Muscle layer of colon (tissue), 2 donors: ENCODE measurements at regions not wholly inside any gene's neighbourhood (a gene's known extent, or its start where the extent isn't known, plus 50 kb on each side); places are given as distances from the start of the nearest gene placed in this dataset.

Source experiments
- H3K27ac ChIP-seq: one replicate; pipeline ENCODE4 v1.7.0; 2013; ENCODE audit warnings: low read depth, mild to moderate bottlenecking, low read length, moderate library complexity
- H3K27me3 ChIP-seq, 2 donors: one replicate each; pipeline ENCODE4 v1.7.0; 2013; ENCODE audit warnings: low read length in 2 of 2, mild to moderate bottlenecking in 2 of 2; ENCODE audit not compliant: insufficient read depth in 2 of 2, control insufficient read depth in 1 of 2
- H3K36me3 ChIP-seq: one replicate; pipeline ENCODE4 v1.7.0; 2013; ENCODE audit warnings: mild to moderate bottlenecking, low read length; ENCODE audit not compliant: insufficient read depth
- H3K4me1 ChIP-seq: one replicate; pipeline ENCODE4 v1.7.0; 2013; ENCODE audit warnings: mild to moderate bottlenecking, low read length; ENCODE audit not compliant: insufficient read depth
- H3K4me3 ChIP-seq, 2 donors: one replicate each; pipeline ENCODE4 v1.7.0; 2013; ENCODE audit warnings: low read length in 2 of 2, low read depth in 1 of 2, mild to moderate bottlenecking in 1 of 2, moderate library complexity in 1 of 2
- H3K9ac ChIP-seq: one replicate; pipeline ENCODE4 v1.7.0; 2013; ENCODE audit warnings: low read length
- H3K9me3 ChIP-seq: one replicate; pipeline ENCODE4 v1.7.0; 2013; ENCODE audit warnings: mild to moderate bottlenecking, low read length
- donor health status: abdominal sarcoma.
- donor health status: Adenocarcinoma of cecum.

GRCh38 chr2:222146488-222146887 lies 152.3 kb downstream of the PAX3 start:
- H3K9me3 ChIP-seq = no peaks in the 10 kb centered on the region
- no peaks in the 10 kb centered on the region for H3K27me3 ChIP-seq
- H3K4me1 ChIP-seq = no peaks in the 10 kb centered on the region
- no peaks in the 10 kb centered on the region for H3K36me3 ChIP-seq
- no peak overlapping the region for H3K27ac ChIP-seq
- H3K4me3 ChIP-seq = no peak overlapping the region
- H3K9ac ChIP-seq = no peak overlapping the region

- Histone ChIP-seq H3K4me1 (no peaks in the 10 kb centered on the region), H3K27ac (no peak overlapping the region), H3K4me3 (no peak overlapping the region), H3K36me3 (no peaks in the 10 kb centered on the region), H3K9me3 (no peaks in the 10 kb centered on the region), H3K9ac (no peak overlapping the region), H3K27me3 (no peaks in the 10 kb centered on the region)
Observed at GRCh38 chr2:222142027-222142426, 156.8 kb downstream of the PAX3 start.

- Histone ChIP-seq H3K4me3 (no peak overlapping the region), H3K9me3 (no peaks in the 10 kb centered on the region), H3K27me3 (no peaks in the 10 kb centered on the region), H3K4me1 (no peaks in the 10 kb centered on the region), H3K27ac (no peak overlapping the region), H3K36me3 (no peaks in the 10 kb centered on the region), H3K9ac (no peak overlapping the region)
Observed at GRCh38 chr2:222136106-222136630, 162.6 kb downstream of the PAX3 start.

- Histone ChIP-seq H3K27ac (no peak overlapping the region), H3K9me3 (no peaks in the 10 kb centered on the region), H3K36me3 (no peaks in the 10 kb centered on the region), H3K4me1 (no peaks in the 10 kb centered on the region), H3K4me3 (no peak overlapping the region), H3K9ac (no peak overlapping the region), H3K27me3 (no peaks in the 10 kb centered on the region)
Observed at GRCh38 chr2:222134654-222135053, 164.1 kb downstream of the PAX3 start.

- no peaks in the 10 kb centered on the region for H3K9me3 ChIP-seq
- H3K4me3 ChIP-seq = no peak overlapping the region
- no peak overlapping the region for H3K9ac ChIP-seq
- H3K27me3 ChIP-seq = no peaks in the 10 kb centered on the region
- H3K4me1 ChIP-seq = no peaks in the 10 kb centered on the region
- no peak overlapping the region for H3K27ac ChIP-seq
- no peaks in the 10 kb centered on the region for H3K36me3 ChIP-seq
Observed at GRCh38 chr2:222133897-222134296, 164.9 kb downstream of the PAX3 start.

GRCh38 chr2:222130855-222131254 lies 167.9 kb downstream of the PAX3 start:
- Histone ChIP-seq H3K27ac (no peak overlapping the region), H3K4me3 (no peak overlapping the region), H3K9me3 (no peaks in the 10 kb centered on the region), H3K27me3 (no peaks in the 10 kb centered on the region), H3K36me3 (no peaks in the 10 kb centered on the region), H3K9ac (no peak overlapping the region), H3K4me1 (no peaks in the 10 kb centered on the region)

- H3K4me1 ChIP-seq = no peaks in the 10 kb centered on the region
- H3K4me3 ChIP-seq = no peak overlapping the region
- no peak overlapping the region for H3K9ac ChIP-seq
- no peaks in the 10 kb centered on the region for H3K36me3 ChIP-seq
- no peaks in the 10 kb centered on the region for H3K9me3 ChIP-seq
- H3K27me3 ChIP-seq = no peaks in the 10 kb centered on the region
- no peak overlapping the region for H3K27ac ChIP-seq
Observed at GRCh38 chr2:222127660-222128059, 171.1 kb downstream of the PAX3 start.

GRCh38 chr2:222120933-222121332 lies 177.9 kb downstream of the PAX3 start:
- Histone ChIP-seq H3K9ac (no peak overlapping the region), H3K4me1 (no peaks in the 10 kb centered on the region), H3K27me3 (no peaks in the 10 kb centered on the region), H3K27ac (no peak overlapping the region), H3K4me3 (no peak overlapping the region), H3K9me3 (no peaks in the 10 kb centered on the region), H3K36me3 (no peaks in the 10 kb centered on the region)

- no peak overlapping the region for H3K9ac ChIP-seq
- H3K27me3 ChIP-seq = no peaks in the 10 kb centered on the region
- H3K9me3 ChIP-seq = no peaks in the 10 kb centered on the region
- no peak overlapping the region for H3K27ac ChIP-seq
- no peak overlapping the region for H3K4me3 ChIP-seq
- H3K4me1 ChIP-seq = no peaks in the 10 kb centered on the region
- H3K36me3 ChIP-seq = no peaks in the 10 kb centered on the region
Observed at GRCh38 chr2:222115296-222115695, 183.5 kb downstream of the PAX3 start.

GRCh38 chr2:222108957-222109585 lies 189.7 kb downstream of the PAX3 start:
- H3K9me3 ChIP-seq = no peaks in the 10 kb centered on the region
- H3K4me1 ChIP-seq = no peaks in the 10 kb centered on the region
- H3K36me3 ChIP-seq = no peaks in the 10 kb centered on the region
- no peak overlapping the region for H3K9ac ChIP-seq
- H3K27me3 ChIP-seq = no peaks in the 10 kb centered on the region
- H3K27ac ChIP-seq = no peak overlapping the region
- H3K4me3 ChIP-seq = no peak overlapping the region

GRCh38 chr2:222108497-222108896 lies 190.3 kb downstream of the PAX3 start:
- H3K4me1 ChIP-seq = no peaks in the 10 kb centered on the region
- no peaks in the 10 kb centered on the region for H3K27me3 ChIP-seq
- H3K27ac ChIP-seq = no peak overlapping the region
- no peak overlapping the region for H3K9ac ChIP-seq
- H3K36me3 ChIP-seq = no peaks in the 10 kb centered on the region
- no peaks in the 10 kb centered on the region for H3K9me3 ChIP-seq
- H3K4me3 ChIP-seq = no peak overlapping the region

- no peaks in the 10 kb centered on the region for H3K27me3 ChIP-seq
- no peaks in the 10 kb centered on the region for H3K36me3 ChIP-seq
- H3K4me3 ChIP-seq = no peak overlapping the region
- no peak overlapping the region for H3K27ac ChIP-seq
- H3K9me3 ChIP-seq = no peaks in the 10 kb centered on the region
- H3K9ac ChIP-seq = no peak overlapping the region
- H3K4me1 ChIP-seq = no peaks in the 10 kb centered on the region
Observed at GRCh38 chr2:222105046-222105445, 193.8 kb downstream of the PAX3 start.
